ENCODE measurements at regions not wholly inside any gene's neighbourhood (a gene's known extent, or its start where the extent isn't known, plus 50 kb on each side); places are given as distances from the start of the nearest gene placed in this dataset.
A peak's percentile ranks its signal among the peaks of the same experiment; 100 is the strongest.

DNA sequence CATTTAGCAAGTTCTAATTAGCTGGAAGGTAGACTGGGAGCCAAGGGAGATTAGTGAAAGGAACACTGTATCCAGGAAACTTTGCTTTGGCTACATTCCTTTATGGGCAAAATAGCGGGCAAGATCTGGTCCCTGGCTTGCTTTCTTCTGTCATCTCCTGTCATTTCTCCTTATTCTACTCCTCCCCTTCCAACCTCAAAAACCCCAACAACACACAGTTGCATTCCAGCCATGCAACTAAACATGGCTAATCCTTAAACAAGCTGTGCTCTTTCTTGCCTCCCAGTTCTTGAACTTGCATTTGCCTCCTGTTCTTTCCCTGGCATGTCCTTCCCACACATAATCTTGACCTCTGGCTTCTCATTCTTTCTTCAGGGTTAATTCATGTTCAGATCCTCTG lies 59.5 kb upstream of the CDCA7L start:
- DNase-seq (ENCODE audit: low read depth): no peak

DNA sequence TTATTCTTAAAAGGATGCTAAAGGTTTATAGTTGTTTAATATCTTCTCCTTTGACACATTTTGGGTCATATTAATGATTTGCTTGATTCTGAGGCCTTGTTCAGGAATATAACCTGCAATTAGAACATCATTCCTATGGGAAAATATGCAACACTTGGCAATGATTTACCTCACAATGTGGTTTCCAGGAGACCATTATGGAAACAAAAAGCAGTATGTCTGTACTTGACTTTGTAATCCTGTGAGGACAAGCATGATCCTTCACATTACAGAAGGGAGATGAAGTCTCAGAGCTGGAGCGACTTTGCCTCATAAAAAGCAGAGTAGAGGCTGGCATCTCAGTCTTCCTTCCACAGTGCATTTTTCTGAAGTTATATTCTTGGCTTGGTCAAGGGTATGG lies 57.0 kb upstream of the CDCA7L start:
- DNase-seq (ENCODE audit: low read depth): no peak

DNA sequence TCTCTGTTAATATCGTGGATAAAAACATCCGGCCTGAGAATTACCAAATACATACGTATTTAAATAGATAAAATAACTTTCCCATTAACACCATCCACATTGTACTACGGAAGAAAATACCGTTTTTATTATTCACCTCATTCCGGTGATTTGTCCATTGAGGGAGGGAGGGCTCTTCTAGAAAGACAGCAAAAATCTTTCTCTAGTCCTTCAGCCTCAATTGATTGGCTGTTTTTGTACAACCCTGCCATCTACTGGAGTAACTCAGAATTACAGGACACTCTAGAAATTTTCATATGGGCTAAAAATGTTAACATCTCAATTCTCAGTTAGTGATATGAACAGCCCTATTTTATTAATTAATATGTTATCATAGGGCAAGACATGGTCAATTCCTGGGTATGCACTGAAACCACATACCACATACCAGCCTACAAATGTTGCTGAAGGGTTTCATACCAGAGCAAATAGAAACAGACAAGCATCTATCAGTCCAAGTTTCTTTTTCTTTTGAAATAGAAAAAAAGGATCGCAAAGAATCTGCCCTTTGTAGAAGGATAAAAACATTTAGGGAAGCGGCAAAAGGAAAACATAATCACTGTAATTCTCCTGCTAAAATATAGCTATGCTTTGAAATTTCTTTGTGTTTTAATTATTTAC lies 55.8 kb upstream of the CDCA7L start:
- peak; percentile 71 for DNase-seq (ENCODE audit: low read depth)

DNA sequence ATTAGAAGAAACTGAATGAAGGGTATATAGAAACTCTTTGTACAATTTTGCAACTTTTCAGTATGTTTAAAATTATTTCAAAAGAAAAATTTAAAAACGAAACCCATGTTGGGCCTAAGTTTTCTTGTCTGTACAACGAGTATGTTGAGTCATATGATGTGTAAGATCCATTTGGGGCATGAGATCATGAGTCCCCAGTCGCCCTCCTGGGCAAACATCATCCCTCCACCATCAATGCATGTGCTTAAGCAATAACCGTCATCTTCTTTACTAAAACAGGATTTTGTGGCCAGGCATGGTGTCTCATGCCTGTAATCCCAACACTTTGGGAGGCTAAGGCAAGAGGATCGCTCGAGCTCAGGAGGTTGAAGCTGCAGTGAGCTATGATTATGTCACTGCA lies 54.2 kb upstream of the CDCA7L start:
- DNase-seq (ENCODE audit: low read depth): peak; percentile 46

DNA sequence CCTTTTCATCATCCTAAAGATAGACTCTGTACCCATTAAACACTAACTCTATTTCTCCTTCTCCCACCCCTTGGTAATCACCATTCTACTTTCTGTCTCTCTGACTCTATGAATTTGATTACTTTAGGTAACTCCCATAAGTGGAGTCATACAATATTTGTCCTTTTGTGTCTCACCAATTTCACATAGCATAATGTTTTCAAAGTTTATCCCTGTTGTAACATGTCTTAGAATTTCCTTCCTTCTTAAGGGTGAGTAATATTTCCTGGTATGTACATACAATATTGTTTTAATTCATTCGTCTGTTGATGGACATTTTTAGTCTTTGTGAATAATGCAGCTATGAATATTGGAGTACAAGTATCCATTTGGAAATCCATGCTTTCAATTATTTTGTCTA lies 50.9 kb upstream of the CDCA7L start:
- no peak for DNase-seq (ENCODE audit: low read depth)
